ENCODE measurements at regions not wholly inside any gene's neighbourhood (a gene's known extent, or its start where the extent isn't known, plus 50 kb on each side); places are given as distances from the start of the nearest gene placed in this dataset.

DNA sequence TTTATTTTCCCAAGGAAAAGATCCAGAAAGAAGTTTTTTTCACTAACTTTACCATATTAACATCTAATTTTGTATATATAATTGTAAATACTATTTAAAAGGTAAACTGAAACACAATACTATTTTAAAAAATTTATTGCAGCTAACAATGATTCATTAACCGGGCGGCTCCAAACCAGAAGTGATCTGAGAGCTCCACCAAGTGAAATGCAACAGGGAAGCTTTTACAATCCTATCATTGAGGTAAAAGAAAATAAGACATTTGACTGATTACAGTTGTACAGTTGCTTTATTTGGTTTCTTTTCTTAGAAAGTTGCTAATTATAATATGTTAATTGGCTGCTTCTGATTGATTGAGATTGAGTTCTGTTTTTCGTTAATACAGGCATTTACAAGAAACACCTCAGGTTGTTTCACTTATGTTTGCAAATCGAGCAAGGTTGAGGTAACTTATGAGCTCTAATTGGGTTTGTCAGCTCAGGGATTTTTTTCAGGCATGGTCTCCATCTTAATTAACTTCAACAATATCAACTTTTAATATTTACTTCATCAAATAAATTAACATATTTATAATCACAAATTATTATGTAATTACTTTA, 220.2 kb upstream of the UGT8 start:
- no peak for DNase-seq (ENCODE audit: extremely low spot score)
- TF ChIP-seq CTCF (IDR thresholded peaks at IDR 0.05; ENCODE audit: control extremely low read depth, extremely low read depth, low read depth, missing control alignments), result peak; percentile 18
- ChIA-PET POLR2A (no interaction called here), CTCF (interaction anchor here (0.9 to 2.2 kb wide), 3 partner anchors 10 to 984 kb away, joined by 4 to 7 read pairs (median 4); no protein-coding TSS in a partner anchor)

DNA sequence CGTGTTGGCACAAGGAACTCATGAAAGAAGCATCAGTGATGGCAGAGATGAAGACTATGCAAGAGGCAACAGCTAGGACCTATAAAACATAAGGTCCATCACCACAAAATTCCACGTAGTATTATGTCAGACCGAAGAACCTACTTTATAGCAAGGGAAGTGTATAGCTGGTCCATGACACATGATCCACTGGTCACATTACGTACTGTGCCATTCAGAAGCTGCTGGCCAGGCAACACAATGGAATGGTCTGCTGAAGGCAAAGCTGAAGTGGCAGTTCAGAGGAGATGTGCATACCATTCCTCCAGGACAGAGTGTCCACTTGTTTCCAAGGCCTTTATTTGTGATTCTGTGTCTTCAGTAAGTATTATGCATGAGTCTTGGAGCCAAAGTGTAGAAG, 215.5 kb upstream of the UGT8 start:
- POLR2A ChIA-PET, result no interaction called here
- no peak for TF ChIP-seq CTCF (IDR thresholded peaks at IDR 0.05; ENCODE audit: control extremely low read depth, extremely low read depth, low read depth, missing control alignments)
- CTCF ChIA-PET, result interaction anchor here (1.1 to 4.4 kb wide), 8 partner anchors 8 to 988 kb away, joined by 3 to 25 read pairs (median 10); no protein-coding TSS in a partner anchor
- no peak for DNase-seq (ENCODE audit: extremely low spot score)

- ChIA-PET CTCF (interaction anchor here (1.1 to 4.4 kb wide), 10 partner anchors 9 to 989 kb away, joined by 3 to 25 read pairs (median 6); no protein-coding TSS in a partner anchor), POLR2A (no interaction called here)
- no peak for TF ChIP-seq CTCF (IDR thresholded peaks at IDR 0.05; ENCODE audit: control extremely low read depth, extremely low read depth, low read depth, missing control alignments)
- no peak for DNase-seq (ENCODE audit: extremely low spot score)
Observed at GRCh38 chr4:114383721-114384120, 214.9 kb upstream of the UGT8 start.

- TF ChIP-seq CTCF (IDR thresholded peaks at IDR 0.05; ENCODE audit: control extremely low read depth, extremely low read depth, low read depth, missing control alignments), result peak; percentile 47
- DNase-seq (ENCODE audit: extremely low spot score), result no peak
- POLR2A ChIA-PET, result no interaction called here
- CTCF ChIA-PET, result interaction anchor here (1.0 to 4.4 kb wide), 13 partner anchors 10 to 990 kb away, joined by 3 to 25 read pairs (median 5); no protein-coding TSS in a partner anchor
Observed at GRCh38 chr4:114384629-114385028, 214.0 kb upstream of the UGT8 start.

GRCh38 chr4:114385195-114385985, 213.2 kb upstream of the UGT8 start:
- no peak for DNase-seq (ENCODE audit: extremely low spot score)
- no peak for TF ChIP-seq CTCF (IDR thresholded peaks at IDR 0.05; ENCODE audit: control extremely low read depth, extremely low read depth, low read depth, missing control alignments)
- CTCF ChIA-PET, result interaction anchor here (0.9 to 4.4 kb wide), 13 partner anchors 10 to 994 kb away, joined by 3 to 25 read pairs (median 5); no protein-coding TSS in a partner anchor
- POLR2A ChIA-PET, result interaction anchor here (0.6 kb wide), 1 partner anchor 293 kb away, joined by 3 read pairs; no protein-coding TSS in a partner anchor

- TF ChIP-seq CTCF (IDR thresholded peaks at IDR 0.05; ENCODE audit: control extremely low read depth, extremely low read depth, low read depth, missing control alignments), result peak; percentile 56
- DNase-seq (ENCODE audit: extremely low spot score), result peak; percentile 20
- POLR2A ChIA-PET, result no interaction called here
- CTCF ChIA-PET, result interaction anchor here (1.7 to 3.2 kb wide), 4 partner anchors 272 to 312 kb away, joined by 6 to 24 read pairs (median 12); no protein-coding TSS in a partner anchor
Observed at GRCh38 chr4:114386637-114387233, 211.9 kb upstream of the UGT8 start.
